ENCODE measurements at regions not wholly inside any gene's neighbourhood (a gene's known extent, or its start where the extent isn't known, plus 50 kb on each side); places are given as distances from the start of the nearest gene placed in this dataset.

DNA sequence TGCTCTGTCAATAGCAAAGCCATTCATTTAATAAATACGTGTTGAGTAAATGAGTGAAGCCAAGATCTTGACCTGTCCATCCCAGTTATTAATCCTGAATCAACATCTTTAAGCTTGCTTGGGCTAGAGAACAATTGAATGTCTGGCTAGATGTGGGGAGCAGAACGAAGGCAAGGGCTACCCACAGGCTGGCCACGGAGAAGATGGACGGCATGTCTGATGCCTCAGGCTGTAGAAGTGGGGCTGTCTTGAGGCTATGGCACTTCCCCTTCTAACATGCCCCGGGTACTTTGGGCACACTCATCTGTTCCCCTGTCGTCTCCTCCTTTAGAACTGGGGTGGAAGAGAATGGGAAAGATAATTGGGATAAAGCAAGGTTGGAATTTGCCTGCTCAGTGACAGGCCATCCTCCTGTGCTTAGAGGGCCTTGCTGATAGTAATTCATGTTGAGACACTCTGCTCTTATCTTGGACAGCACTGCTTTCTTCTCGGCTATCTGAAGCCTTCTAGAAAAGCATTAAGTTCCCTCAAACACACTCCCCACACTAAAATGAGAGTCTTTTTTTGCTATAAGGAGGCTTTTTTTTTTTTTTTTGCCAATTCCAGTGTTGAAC, 225.7 kb downstream of the MREG start:
- TF ChIP-seq RXRA (IDR thresholded peaks at IDR 0.05; ENCODE audit: borderline replicate concordance, low read depth): no peak
- TF ChIP-seq TAF1 (IDR thresholded peaks at IDR 0.05; ENCODE audit: borderline replicate concordance, low read depth, low read length): no peak
- no peak for TF ChIP-seq CHD2 (IDR thresholded peaks at IDR 0.05; ENCODE audit: low read length, partially characterized antibody)
- TF ChIP-seq, protein P1, sequence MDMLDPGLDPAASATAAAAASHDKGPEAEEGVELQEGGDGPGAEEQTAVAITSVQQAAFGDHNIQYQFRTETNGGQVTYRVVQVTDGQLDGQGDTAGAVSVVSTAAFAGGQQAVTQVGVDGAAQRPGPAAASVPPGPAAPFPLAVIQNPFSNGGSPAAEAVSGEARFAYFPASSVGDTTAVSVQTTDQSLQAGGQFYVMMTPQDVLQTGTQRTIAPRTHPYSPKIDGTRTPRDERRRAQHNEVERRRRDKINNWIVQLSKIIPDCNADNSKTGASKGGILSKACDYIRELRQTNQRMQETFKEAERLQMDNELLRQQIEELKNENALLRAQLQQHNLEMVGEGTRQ (IDR thresholded peaks at IDR 0.05; ENCODE audit: borderline replicate concordance, low read depth, low read length): no peak
- TF ChIP-seq TEAD4 (IDR thresholded peaks at IDR 0.05; ENCODE audit: borderline replicate concordance, insufficient read depth): no peak
- no peak for TF ChIP-seq SIN3A (IDR thresholded peaks at IDR 0.05; ENCODE audit: borderline replicate concordance, low read depth, low read length)
- TF ChIP-seq, protein P2, sequence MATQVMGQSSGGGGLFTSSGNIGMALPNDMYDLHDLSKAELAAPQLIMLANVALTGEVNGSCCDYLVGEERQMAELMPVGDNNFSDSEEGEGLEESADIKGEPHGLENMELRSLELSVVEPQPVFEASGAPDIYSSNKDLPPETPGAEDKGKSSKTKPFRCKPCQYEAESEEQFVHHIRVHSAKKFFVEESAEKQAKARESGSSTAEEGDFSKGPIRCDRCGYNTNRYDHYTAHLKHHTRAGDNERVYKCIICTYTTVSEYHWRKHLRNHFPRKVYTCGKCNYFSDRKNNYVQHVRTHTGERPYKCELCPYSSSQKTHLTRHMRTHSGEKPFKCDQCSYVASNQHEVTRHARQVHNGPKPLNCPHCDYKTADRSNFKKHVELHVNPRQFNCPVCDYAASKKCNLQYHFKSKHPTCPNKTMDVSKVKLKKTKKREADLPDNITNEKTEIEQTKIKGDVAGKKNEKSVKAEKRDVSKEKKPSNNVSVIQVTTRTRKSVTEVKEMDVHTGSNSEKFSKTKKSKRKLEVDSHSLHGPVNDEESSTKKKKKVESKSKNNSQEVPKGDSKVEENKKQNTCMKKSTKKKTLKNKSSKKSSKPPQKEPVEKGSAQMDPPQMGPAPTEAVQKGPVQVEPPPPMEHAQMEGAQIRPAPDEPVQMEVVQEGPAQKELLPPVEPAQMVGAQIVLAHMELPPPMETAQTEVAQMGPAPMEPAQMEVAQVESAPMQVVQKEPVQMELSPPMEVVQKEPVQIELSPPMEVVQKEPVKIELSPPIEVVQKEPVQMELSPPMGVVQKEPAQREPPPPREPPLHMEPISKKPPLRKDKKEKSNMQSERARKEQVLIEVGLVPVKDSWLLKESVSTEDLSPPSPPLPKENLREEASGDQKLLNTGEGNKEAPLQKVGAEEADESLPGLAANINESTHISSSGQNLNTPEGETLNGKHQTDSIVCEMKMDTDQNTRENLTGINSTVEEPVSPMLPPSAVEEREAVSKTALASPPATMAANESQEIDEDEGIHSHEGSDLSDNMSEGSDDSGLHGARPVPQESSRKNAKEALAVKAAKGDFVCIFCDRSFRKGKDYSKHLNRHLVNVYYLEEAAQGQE (IDR thresholded peaks at IDR 0.05; ENCODE audit: low read depth, low read length): no peak
- no peak for TF ChIP-seq EZH2phosphoT487 (IDR thresholded peaks at IDR 0.05; ENCODE audit: borderline replicate concordance, low read depth)
- no peak for TF ChIP-seq MEF2A (IDR thresholded peaks at IDR 0.05; ENCODE audit: borderline replicate concordance, low read depth)
- no peak for TF ChIP-seq YY1 (IDR thresholded peaks at IDR 0.05; ENCODE audit: low read depth)
- TF ChIP-seq POLR2AphosphoS5 (IDR thresholded peaks at IDR 0.05; ENCODE audit: low read depth, low read length): no peak
- TF ChIP-seq FOXM1 (IDR thresholded peaks at IDR 0.05; ENCODE audit: low read depth): no peak
- TF ChIP-seq, protein P3, sequence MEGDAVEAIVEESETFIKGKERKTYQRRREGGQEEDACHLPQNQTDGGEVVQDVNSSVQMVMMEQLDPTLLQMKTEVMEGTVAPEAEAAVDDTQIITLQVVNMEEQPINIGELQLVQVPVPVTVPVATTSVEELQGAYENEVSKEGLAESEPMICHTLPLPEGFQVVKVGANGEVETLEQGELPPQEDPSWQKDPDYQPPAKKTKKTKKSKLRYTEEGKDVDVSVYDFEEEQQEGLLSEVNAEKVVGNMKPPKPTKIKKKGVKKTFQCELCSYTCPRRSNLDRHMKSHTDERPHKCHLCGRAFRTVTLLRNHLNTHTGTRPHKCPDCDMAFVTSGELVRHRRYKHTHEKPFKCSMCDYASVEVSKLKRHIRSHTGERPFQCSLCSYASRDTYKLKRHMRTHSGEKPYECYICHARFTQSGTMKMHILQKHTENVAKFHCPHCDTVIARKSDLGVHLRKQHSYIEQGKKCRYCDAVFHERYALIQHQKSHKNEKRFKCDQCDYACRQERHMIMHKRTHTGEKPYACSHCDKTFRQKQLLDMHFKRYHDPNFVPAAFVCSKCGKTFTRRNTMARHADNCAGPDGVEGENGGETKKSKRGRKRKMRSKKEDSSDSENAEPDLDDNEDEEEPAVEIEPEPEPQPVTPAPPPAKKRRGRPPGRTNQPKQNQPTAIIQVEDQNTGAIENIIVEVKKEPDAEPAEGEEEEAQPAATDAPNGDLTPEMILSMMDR (IDR thresholded peaks at IDR 0.05): no peak
- WGBS (ENCODE audit: low lambda C conversion rate): 80% methylated on average over 7 of the region's 7 CpGs
- H3K4me2 ChIP-seq: no peak overlapping the region
- peaks cover 8 to 26% of the 10 kb centered on the region in 2 experiments; a peak in 3 of 4 replicates for H3K4me1 ChIP-seq (ENCODE audit: control insufficient read depth in 1 of 2, insufficient read depth in 2 of 2, low read depth in 1 of 2, low read length in 1 of 2)
- no peaks in the 10 kb centered on the region for H3K27me3 ChIP-seq (ENCODE audit: insufficient read depth)
- H3K9ac ChIP-seq: no peak overlapping the region
- H3K79me2 ChIP-seq (ENCODE audit: insufficient read depth): no peaks in the 10 kb centered on the region
- no peak overlapping the region for H3K4me3 ChIP-seq (ENCODE audit: low read depth in 2 of 2, low read length in 1 of 2)
- H3K9me2 ChIP-seq: no peaks in the 10 kb centered on the region
- H4K20me1 ChIP-seq (ENCODE audit: insufficient read depth): no peaks in the 10 kb centered on the region
- H3K27ac ChIP-seq (ENCODE audit: low read depth in 2 of 2, low read length in 1 of 2): no peak overlapping the region
- ChIA-PET CTCF (interaction anchor here (0.7 to 1.2 kb wide), 2 partner anchors 41 to 1806 kb away, joined by 3 to 4 read pairs; no protein-coding TSS in a partner anchor), POLR2A (no interaction called here)
- H3K36me3 ChIP-seq (replicated peaks in 1 of 2; ENCODE audit: control insufficient read depth in 1 of 2, insufficient read depth in 2 of 2, low read length in 1 of 2): no peaks in the 10 kb centered on the region
- no peak overlapping the region for H2AFZ ChIP-seq (ENCODE audit: low read depth)
- no peak for DNase-seq
- H3F3A ChIP-seq (replicated peaks; ENCODE audit: insufficient read depth): peaks cover 17% of the 10 kb centered on the region
- no peaks in the 10 kb centered on the region for H3K9me3 ChIP-seq

Measured in SK-N-SH (cell line).